HCT116 (cell line): ENCODE measurements at regions not wholly inside any gene's neighbourhood (a gene's known extent, or its start where the extent isn't known, plus 50 kb on each side); places are given as distances from the start of the nearest gene placed in this dataset.

ENCODE experiments used
- ATAC-seq: fragments of 200-7000 bp; cut with Tn5 transposase; 2 replicates; pipeline ENCODE4 v1.9.1; 2020; ENCODE audit warnings: mild to moderate bottlenecking, moderate library complexity
- BruUV-seq: library from RNA; stranded (reverse); fragments of 400-500 nt; replicated peaks from 2 replicates; lab custom pipeline; 2021; lab: Mats Ljungman, UMichigan
- CTCF ChIA-PET: fragments of 300-600 bp; sonication (Branson Sonifier 250); formaldehyde crosslinking; loops from one replicate; lab custom pipeline; 2021; ENCODE audit warnings: antibody characterized with exemption; lab: Charles Lee
- POLR2A ChIA-PET: fragments of 300-600, 350-600 bp; sonication (Branson Sonifier 250); formaldehyde crosslinking; loops from one replicate; lab custom pipeline; 2021; ENCODE audit warnings: antibody characterized with exemption; lab: Charles Lee
- RAD21 ChIA-PET, 2 experiments: fragments of 300-600 bp; sonication (Branson Sonifier 250); formaldehyde crosslinking; loops; one replicate each; lab custom pipeline; 2023; ENCODE audit warnings: low total read pairs in 2 of 2; ENCODE audit not compliant: uncharacterized antibody in 2 of 2, unreplicated experiment in 2 of 2, low non-redundant PET in 1 of 2; lab: Charles Lee
- DNase-seq: peaks from one replicate; pipeline ENCODE4 v3.0.0-alpha.2; 2010; ENCODE audit warnings: low read depth, low spot score
- H2AFZ ChIP-seq: fragments of 200-600 bp; shearing (Covaris generic), sonication (generic); 2 replicates; pipeline ENCODE4 v1.6.1; 2017; ENCODE audit warnings: low read depth, mixed run types, mixed read lengths, antibody characterized with exemption, low read length; ENCODE audit not compliant: poor library complexity, severe bottlenecking
- H3K27ac ChIP-seq: 2 replicates; pipeline ENCODE4 v1.5.1; 2012; ENCODE audit warnings: low read depth, low read length
- H3K27me3 ChIP-seq: fragments of 200-600 bp; sonication (generic); 2 replicates; pipeline ENCODE4 v1.6.1; 2016; ENCODE audit warnings: mixed run types, low read length, mixed read lengths; ENCODE audit not compliant: insufficient read depth
- H3K36me3 ChIP-seq, 2 experiments: fragments of 200-500 bp in 1 of 2; fragments of 200-600 bp in 1 of 2; sonication (Bioruptor generic) in 1 of 2; sonication (generic) in 1 of 2; 2 replicates each; pipeline versions ENCODE4 v1.5.1 to v1.6.1; 2014 to 2016; ENCODE audit warnings: low read length in 2 of 2, inconsistent platforms in 1 of 2, mixed read lengths in 1 of 2, mixed run types in 1 of 2; ENCODE audit not compliant: insufficient read depth in 2 of 2, control insufficient read depth in 1 of 2
- H3K4me1 ChIP-seq, 2 experiments: fragments of 200-600 bp in 1 of 2; sonication (generic) in 1 of 2; 2 replicates each; pipeline versions ENCODE4 v1.5.1 to v1.6.1; 2012 to 2017; ENCODE audit warnings: low read length in 2 of 2, inconsistent platforms in 1 of 2, mild to moderate bottlenecking in 1 of 2, mixed read lengths in 1 of 2, mixed run types in 1 of 2, moderate library complexity in 1 of 2; ENCODE audit not compliant: insufficient read depth in 2 of 2, control insufficient read depth in 1 of 2
- H3K4me2 ChIP-seq: fragments of 200-600 bp; sonication (generic); 2 replicates; pipeline ENCODE4 v1.6.1; 2017; ENCODE audit warnings: mixed run types, low read length, mixed read lengths
- H3K4me3 ChIP-seq, 2 experiments: fragments of 200-600 bp in 1 of 2; sonication (generic) in 1 of 2; replicated peaks in 1 of 2; 2 replicates each; pipeline ENCODE4 v1.5.1; 2011 to 2016; ENCODE audit warnings: low read length in 2 of 2, control low read depth in 1 of 2, low read depth in 1 of 2, mild to moderate bottlenecking in 1 of 2, mixed read lengths in 1 of 2, mixed run types in 1 of 2
- H3K79me2 ChIP-seq: fragments of 200-600 bp; sonication (generic); 2 replicates; pipeline ENCODE4 v1.6.1; 2017; ENCODE audit warnings: mild to moderate bottlenecking, mixed run types, low read length, moderate library complexity, mixed read lengths; ENCODE audit not compliant: insufficient read depth
- H3K9ac ChIP-seq: fragments of 200-600 bp; sonication (generic); 2 replicates; pipeline ENCODE4 v1.6.1; 2016; ENCODE audit warnings: low read length, mixed read lengths
- H3K9me2 ChIP-seq: fragments of 200-600 bp; sonication (generic), shearing (Covaris generic); 2 replicates; pipeline ENCODE4 v1.6.1; 2017; ENCODE audit warnings: mixed run types, mild to moderate bottlenecking, moderate library complexity; ENCODE audit not compliant: insufficient read depth
- H3K9me3 ChIP-seq, 2 experiments: fragments of 200-500 bp in 1 of 2; fragments of 200-600 bp in 1 of 2; sonication (Bioruptor generic) in 1 of 2; sonication (generic) in 1 of 2; 2 replicates each; pipeline ENCODE4 v1.6.1; 2014 to 2017; ENCODE audit warnings: low read length in 2 of 2, mixed read lengths in 2 of 2, inconsistent platforms in 1 of 2, low read depth in 1 of 2, mild to moderate bottlenecking in 1 of 2, mixed run types in 1 of 2, moderate library complexity in 1 of 2; ENCODE audit not compliant: control insufficient read depth in 1 of 2, insufficient read depth in 1 of 2
- H4K20me1 ChIP-seq: fragments of 200-600 bp; sonication (generic), shearing (Covaris generic); 2 replicates; pipeline ENCODE4 v1.6.1; 2017; ENCODE audit warnings: mixed run types, mild to moderate bottlenecking, moderate library complexity; ENCODE audit not compliant: insufficient read depth
- EGR1 ChIP-seq: IDR thresholded peaks from 2 replicates; pipeline ENCODE4 v1.6.1; 2012; ENCODE audit warnings: low read depth
- FOSL1 ChIP-seq: IDR thresholded peaks from 2 replicates; pipeline ENCODE4 v1.6.1; 2012; ENCODE audit warnings: low read depth
- SIN3A ChIP-seq: IDR thresholded peaks from 2 replicates; pipeline ENCODE4 v1.6.1; 2012; ENCODE audit warnings: low read depth
- YY1 ChIP-seq: IDR thresholded peaks from 2 replicates; pipeline ENCODE4 v1.6.1; 2011; ENCODE audit warnings: low read length, low read depth, moderate library complexity, mild to moderate bottlenecking; ENCODE audit not compliant: insufficient replicate concordance; ENCODE audit errors: extremely low read depth
- intact Hi-C: fragments of 100-400 bp; cut with micrococcal nuclease; formaldehyde crosslinking; loops from 2 replicates; pipeline ENCODE4 v1.10.0; 2022
- TF ChIP-seq, protein P1 (sequence below): IDR thresholded peaks from 2 replicates; pipeline ENCODE4 v1.6.1; 2012
- TF ChIP-seq, protein P2 (sequence below): IDR thresholded peaks from 2 replicates; pipeline ENCODE4 v1.6.1; 2012; ENCODE audit warnings: low read depth

DNA sequence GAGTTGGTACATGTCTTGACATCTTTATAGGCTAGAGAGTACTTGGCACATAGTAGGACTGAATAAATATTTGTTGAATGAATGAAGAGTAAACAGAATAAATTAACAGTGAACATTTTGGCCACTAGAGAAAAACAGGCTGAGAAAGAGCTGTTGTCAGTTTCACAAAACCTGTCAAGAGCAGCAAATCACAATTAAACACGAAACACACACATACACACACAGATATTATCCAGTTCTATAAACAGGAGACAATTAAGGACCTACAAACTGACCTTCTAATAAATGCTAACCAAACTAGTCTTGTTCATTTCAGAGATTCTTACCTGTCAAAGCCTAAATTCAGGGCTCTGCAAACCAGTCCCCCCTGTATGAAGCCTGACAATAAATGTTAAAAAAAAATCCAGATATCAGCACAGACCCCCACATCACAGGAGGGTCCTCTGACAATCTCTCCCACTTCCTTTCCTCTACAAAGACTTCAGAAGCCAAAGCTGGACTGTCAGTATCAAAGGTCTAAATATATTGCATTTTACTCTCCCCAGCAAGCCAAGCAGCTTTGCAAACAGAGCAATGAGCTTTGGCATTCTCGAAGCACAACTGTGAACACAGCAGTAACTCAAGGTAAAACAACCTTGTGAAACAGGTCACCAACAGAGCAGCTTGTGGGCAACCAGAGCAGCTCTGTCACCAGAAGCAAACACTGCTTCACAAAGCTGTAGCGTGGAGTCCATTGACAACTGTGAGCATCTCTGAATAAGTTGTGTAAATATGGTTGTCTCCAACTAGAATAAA is 229.9 kb downstream of the TBXT start:
- Histone ChIP-seq H3K4me3 (no peak overlapping the region), H4K20me1 (no peaks in the 10 kb centered on the region), H3K9ac (no peak overlapping the region), H3K9me3 (no peaks in the 10 kb centered on the region), H2AFZ (no peak overlapping the region), H3K4me2 (no peak overlapping the region), H3K9me2 (no peaks in the 10 kb centered on the region), H3K4me1 (no peaks in the 10 kb centered on the region), H3K36me3 (no peaks in the 10 kb centered on the region), H3K27me3 (no peaks in the 10 kb centered on the region), H3K79me2 (no peaks in the 10 kb centered on the region), H3K27ac (no peak overlapping the region)
- RAD21 ChIA-PET = no interaction called here
- POLR2A ChIA-PET = no interaction called here
- intact Hi-C loops = no loop called here
- CTCF ChIA-PET = no interaction called here
- ATAC-seq = no peak
- DNase-seq = no peak
- no TSS peak for BruUV-seq
- TF ChIP-seq SIN3A = no peak
- TF ChIP-seq FOSL1 = no peak

DNA sequence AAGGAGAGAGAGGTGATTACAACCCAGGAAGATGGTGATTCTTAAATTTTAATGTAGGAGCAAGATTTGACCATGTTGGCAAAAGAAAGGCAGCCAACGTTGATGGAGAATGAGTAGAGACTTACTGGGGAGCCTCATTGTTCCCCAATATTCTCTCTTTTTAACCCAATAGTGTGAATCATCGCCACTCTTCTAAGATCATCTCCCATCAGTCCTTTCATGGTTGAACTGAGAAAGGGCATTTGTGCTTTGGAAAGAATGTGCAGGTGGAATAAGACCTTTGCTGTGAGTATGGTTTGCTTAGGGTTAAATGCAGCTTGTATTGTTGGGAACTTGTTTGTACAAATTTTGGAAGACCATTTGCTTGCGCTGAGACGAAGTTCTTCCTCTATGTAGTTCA is 231.0 kb downstream of the TBXT start:
- Histone ChIP-seq H3K4me1 (no peaks in the 10 kb centered on the region), H3K4me2 (no peak overlapping the region), H3K27me3 (no peaks in the 10 kb centered on the region), H3K27ac (no peak overlapping the region), H3K9me2 (no peaks in the 10 kb centered on the region), H3K9ac (no peak overlapping the region), H3K4me3 (no peak overlapping the region), H3K9me3 (no peaks in the 10 kb centered on the region), H2AFZ (no peak overlapping the region), H3K36me3 (no peaks in the 10 kb centered on the region), H3K79me2 (no peaks in the 10 kb centered on the region), H4K20me1 (no peaks in the 10 kb centered on the region)
- intact Hi-C loops = no loop called here
- RAD21 ChIA-PET = no interaction called here
- DNase-seq (no peak), ATAC-seq (no peak)
- POLR2A ChIA-PET = no interaction called here
- no TSS peak for BruUV-seq
- TF ChIP-seq, protein P1, sequence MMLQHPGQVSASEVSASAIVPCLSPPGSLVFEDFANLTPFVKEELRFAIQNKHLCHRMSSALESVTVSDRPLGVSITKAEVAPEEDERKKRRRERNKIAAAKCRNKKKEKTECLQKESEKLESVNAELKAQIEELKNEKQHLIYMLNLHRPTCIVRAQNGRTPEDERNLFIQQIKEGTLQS = no peak
- TF ChIP-seq, protein P2, sequence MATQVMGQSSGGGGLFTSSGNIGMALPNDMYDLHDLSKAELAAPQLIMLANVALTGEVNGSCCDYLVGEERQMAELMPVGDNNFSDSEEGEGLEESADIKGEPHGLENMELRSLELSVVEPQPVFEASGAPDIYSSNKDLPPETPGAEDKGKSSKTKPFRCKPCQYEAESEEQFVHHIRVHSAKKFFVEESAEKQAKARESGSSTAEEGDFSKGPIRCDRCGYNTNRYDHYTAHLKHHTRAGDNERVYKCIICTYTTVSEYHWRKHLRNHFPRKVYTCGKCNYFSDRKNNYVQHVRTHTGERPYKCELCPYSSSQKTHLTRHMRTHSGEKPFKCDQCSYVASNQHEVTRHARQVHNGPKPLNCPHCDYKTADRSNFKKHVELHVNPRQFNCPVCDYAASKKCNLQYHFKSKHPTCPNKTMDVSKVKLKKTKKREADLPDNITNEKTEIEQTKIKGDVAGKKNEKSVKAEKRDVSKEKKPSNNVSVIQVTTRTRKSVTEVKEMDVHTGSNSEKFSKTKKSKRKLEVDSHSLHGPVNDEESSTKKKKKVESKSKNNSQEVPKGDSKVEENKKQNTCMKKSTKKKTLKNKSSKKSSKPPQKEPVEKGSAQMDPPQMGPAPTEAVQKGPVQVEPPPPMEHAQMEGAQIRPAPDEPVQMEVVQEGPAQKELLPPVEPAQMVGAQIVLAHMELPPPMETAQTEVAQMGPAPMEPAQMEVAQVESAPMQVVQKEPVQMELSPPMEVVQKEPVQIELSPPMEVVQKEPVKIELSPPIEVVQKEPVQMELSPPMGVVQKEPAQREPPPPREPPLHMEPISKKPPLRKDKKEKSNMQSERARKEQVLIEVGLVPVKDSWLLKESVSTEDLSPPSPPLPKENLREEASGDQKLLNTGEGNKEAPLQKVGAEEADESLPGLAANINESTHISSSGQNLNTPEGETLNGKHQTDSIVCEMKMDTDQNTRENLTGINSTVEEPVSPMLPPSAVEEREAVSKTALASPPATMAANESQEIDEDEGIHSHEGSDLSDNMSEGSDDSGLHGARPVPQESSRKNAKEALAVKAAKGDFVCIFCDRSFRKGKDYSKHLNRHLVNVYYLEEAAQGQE = no peak
- TF ChIP-seq EGR1 = no peak
- TF ChIP-seq YY1 = no peak
- TF ChIP-seq SIN3A = no peak
- CTCF ChIA-PET = no interaction called here
